ENCODE measurements at regions not wholly inside any gene's neighbourhood (a gene's known extent, or its start where the extent isn't known, plus 50 kb on each side); places are given as distances from the start of the nearest gene placed in this dataset.

DNA sequence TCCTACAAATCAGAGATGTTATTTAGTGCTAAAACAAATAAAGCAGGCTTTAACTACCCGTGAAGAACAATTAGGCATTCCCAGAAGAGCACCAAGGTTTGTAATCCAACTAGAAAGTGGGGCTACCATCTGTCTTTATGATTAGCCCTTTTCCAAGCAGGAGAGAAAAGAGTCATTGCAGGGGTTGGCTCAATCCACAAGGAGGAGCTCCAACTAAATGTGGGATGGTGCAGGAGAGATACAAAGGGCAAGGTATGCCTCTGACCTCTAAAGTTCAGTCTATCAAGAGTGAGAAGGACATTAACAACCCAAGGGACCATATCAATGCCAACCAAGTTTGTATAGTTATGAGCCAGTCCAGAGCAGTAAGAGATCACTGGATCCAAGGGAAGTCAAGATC is 382.7 kb upstream of the DUSP10 start:
- TF ChIP-seq, protein P1, sequence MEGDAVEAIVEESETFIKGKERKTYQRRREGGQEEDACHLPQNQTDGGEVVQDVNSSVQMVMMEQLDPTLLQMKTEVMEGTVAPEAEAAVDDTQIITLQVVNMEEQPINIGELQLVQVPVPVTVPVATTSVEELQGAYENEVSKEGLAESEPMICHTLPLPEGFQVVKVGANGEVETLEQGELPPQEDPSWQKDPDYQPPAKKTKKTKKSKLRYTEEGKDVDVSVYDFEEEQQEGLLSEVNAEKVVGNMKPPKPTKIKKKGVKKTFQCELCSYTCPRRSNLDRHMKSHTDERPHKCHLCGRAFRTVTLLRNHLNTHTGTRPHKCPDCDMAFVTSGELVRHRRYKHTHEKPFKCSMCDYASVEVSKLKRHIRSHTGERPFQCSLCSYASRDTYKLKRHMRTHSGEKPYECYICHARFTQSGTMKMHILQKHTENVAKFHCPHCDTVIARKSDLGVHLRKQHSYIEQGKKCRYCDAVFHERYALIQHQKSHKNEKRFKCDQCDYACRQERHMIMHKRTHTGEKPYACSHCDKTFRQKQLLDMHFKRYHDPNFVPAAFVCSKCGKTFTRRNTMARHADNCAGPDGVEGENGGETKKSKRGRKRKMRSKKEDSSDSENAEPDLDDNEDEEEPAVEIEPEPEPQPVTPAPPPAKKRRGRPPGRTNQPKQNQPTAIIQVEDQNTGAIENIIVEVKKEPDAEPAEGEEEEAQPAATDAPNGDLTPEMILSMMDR (IDR thresholded peaks at IDR 0.05; ENCODE audit: partially characterized antibody, unreplicated experiment) = peak; percentile 17
- H3K27me3 Mint-ChIP-seq (ENCODE audit: unreplicated experiment) = peaks cover 1% of the 10 kb centered on the region
- DNase-seq = no peak
- H3K9me3 Mint-ChIP-seq (ENCODE audit: unreplicated experiment) = no peaks in the 10 kb centered on the region
- H3K4me1 Mint-ChIP-seq (ENCODE audit: low read depth, unreplicated experiment) = no peaks in the 10 kb centered on the region
- H3K36me3 Mint-ChIP-seq (ENCODE audit: unreplicated experiment) = no peaks in the 10 kb centered on the region
- H3K4me3 Mint-ChIP-seq (ENCODE audit: unreplicated experiment) = no peak overlapping the region
- no peak overlapping the region for H3K27ac Mint-ChIP-seq (ENCODE audit: unreplicated experiment)

DNA sequence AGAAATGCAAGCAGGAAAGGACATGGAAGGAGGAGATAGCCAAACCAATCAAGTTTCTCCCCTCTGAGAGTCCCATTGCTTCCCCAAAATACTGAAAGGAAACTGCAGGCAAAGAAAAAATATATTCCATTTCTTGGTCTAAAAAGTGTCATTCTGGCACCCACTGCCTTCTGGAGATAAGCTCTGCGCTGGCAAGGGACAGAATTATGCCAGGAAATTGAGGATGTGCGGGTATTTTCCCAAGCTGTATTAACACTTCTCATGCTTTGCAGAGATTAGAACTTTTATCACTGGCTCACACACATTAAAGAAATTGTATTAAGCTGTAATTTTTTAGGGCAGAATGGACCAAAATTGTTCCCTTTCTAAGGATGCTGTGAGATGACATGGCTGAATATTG is 381.2 kb upstream of the DUSP10 start:
- Mint-ChIP-seq H3K36me3 (ENCODE audit: unreplicated experiment) (no peaks in the 10 kb centered on the region), H3K27ac (ENCODE audit: unreplicated experiment) (no peak overlapping the region), H3K27me3 (ENCODE audit: unreplicated experiment) (peaks cover 1% of the 10 kb centered on the region), H3K4me1 (ENCODE audit: low read depth, unreplicated experiment) (no peaks in the 10 kb centered on the region), H3K4me3 (ENCODE audit: unreplicated experiment) (no peak overlapping the region), H3K9me3 (ENCODE audit: unreplicated experiment) (no peaks in the 10 kb centered on the region)
- TF ChIP-seq, protein P1 (IDR thresholded peaks at IDR 0.05; ENCODE audit: partially characterized antibody, unreplicated experiment) = no peak
- DNase-seq = no peak

DNA sequence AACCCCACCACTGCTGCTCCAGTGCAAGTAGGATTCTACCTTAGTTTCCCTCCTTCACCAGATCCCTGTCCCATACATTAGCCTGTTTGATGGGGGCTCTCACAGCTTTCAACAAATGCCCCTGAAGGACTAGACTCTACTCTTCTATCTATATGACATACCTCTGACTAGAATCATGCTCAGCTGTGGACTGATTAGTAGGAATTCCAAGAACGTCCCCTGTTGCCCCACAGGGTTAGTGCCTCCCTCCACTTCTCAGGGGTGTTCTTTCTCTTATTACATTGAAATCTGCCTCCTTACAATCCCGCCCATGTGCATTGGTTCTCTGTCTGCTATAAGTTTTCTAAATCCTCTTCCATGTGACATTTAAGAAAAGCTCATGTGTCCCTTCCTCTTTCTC is 375.9 kb upstream of the DUSP10 start:
- H3K9me3 Mint-ChIP-seq (ENCODE audit: unreplicated experiment) = no peaks in the 10 kb centered on the region
- H3K27ac Mint-ChIP-seq (ENCODE audit: unreplicated experiment) = no peak overlapping the region
- H3K27me3 Mint-ChIP-seq (ENCODE audit: unreplicated experiment) = no peaks in the 10 kb centered on the region
- H3K36me3 Mint-ChIP-seq (ENCODE audit: unreplicated experiment) = peaks cover 4% of the 10 kb centered on the region
- H3K4me1 Mint-ChIP-seq (ENCODE audit: low read depth, unreplicated experiment) = peaks cover 6% of the 10 kb centered on the region
- H3K4me3 Mint-ChIP-seq (ENCODE audit: unreplicated experiment) = no peak overlapping the region
- DNase-seq = no peak
- TF ChIP-seq, protein P1 (IDR thresholded peaks at IDR 0.05; ENCODE audit: partially characterized antibody, unreplicated experiment) = no peak

DNA sequence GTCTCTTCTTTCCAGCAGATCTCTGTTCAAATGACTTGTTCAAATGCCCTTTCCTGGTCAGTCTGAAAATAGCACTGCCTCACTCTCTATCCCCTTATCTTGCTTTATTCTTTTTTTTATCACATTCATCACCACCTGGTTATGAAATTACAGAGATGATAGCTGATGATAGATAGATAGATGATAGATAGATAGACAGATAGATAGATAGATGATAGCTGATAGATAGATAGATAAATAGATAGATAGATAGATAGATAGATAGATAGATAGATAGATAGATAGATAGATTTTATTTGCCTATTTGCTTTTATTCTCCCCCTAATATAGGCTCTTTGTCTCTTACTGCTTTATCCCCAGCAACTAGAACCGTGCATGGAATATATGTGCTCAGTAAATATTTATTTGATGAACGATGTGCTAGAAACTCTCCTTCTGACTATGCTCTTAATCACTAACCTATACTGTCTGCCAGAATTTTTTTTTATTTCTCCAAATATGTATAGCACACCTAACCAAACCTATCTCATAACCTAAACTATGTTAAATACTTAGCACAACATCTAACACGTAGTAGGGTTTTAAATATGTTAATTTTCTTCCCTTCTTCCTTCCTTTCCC is 372.8 kb upstream of the DUSP10 start:
- no peaks in the 10 kb centered on the region for H3K27me3 Mint-ChIP-seq (ENCODE audit: unreplicated experiment)
- H3K4me3 Mint-ChIP-seq (ENCODE audit: unreplicated experiment) = no peak overlapping the region
- peaks cover 6% of the 10 kb centered on the region for H3K4me1 Mint-ChIP-seq (ENCODE audit: low read depth, unreplicated experiment)
- no peak overlapping the region for H3K27ac Mint-ChIP-seq (ENCODE audit: unreplicated experiment)
- H3K9me3 Mint-ChIP-seq (ENCODE audit: unreplicated experiment) = no peaks in the 10 kb centered on the region
- no peak for DNase-seq
- TF ChIP-seq, protein P1 (IDR thresholded peaks at IDR 0.05; ENCODE audit: partially characterized antibody, unreplicated experiment) = no peak
- H3K36me3 Mint-ChIP-seq (ENCODE audit: unreplicated experiment) = peaks cover 4% of the 10 kb centered on the region

DNA sequence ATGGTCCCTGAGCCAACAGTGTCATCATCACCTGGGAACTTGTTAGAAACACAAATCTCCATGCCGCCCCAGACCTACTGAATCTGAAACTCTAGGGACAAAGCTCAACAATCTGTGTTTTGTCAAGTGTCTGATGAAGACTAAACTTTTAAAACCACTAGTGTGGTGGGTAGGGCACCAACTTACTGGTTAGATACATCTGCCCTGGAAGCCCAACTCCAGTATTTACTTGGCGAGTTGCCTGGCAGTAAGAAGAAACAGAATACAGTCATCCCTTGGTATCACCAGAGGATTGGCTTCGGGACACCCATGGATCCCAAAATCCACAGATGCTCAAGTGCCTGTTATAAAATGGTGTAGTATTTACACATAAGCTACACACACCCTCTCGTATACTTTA is 367.9 kb upstream of the DUSP10 start:
- Mint-ChIP-seq H3K27ac (ENCODE audit: unreplicated experiment) (no peak overlapping the region), H3K36me3 (ENCODE audit: unreplicated experiment) (peaks cover 4% of the 10 kb centered on the region), H3K9me3 (ENCODE audit: unreplicated experiment) (no peaks in the 10 kb centered on the region), H3K27me3 (ENCODE audit: unreplicated experiment) (peaks cover 1% of the 10 kb centered on the region), H3K4me3 (ENCODE audit: unreplicated experiment) (no peak overlapping the region), H3K4me1 (ENCODE audit: low read depth, unreplicated experiment) (no peaks in the 10 kb centered on the region)
- TF ChIP-seq, protein P1 (IDR thresholded peaks at IDR 0.05; ENCODE audit: partially characterized antibody, unreplicated experiment) = no peak
- no peak for DNase-seq
